Duodenal mucosa (tissue), 2 donors: ENCODE measurements at regions not wholly inside any gene's neighbourhood (a gene's known extent, or its start where the extent isn't known, plus 50 kb on each side); places are given as distances from the start of the nearest gene placed in this dataset.
"Not testable (repeated sequence)": the region's sequence is repeated elsewhere in the genome, so short reads cannot be mapped to it uniquely, and the experiment has no call there.

Experiments
- H3K27ac ChIP-seq: one replicate; pipeline ENCODE4 v1.7.0; 2013; ENCODE audit warnings: low read depth, low read length
- H3K27me3 ChIP-seq, 2 donors: one replicate each; pipeline ENCODE4 v1.7.0; 2013; ENCODE audit warnings: low read length in 2 of 2, control low read depth in 1 of 2; ENCODE audit not compliant: insufficient read depth in 2 of 2, control insufficient read depth in 1 of 2
- H3K36me3 ChIP-seq, 2 donors: one replicate each; pipeline ENCODE4 v1.7.0; 2013; ENCODE audit warnings: low read length in 2 of 2, control low read depth in 1 of 2; ENCODE audit not compliant: insufficient read depth in 2 of 2, control insufficient read depth in 1 of 2
- H3K4me1 ChIP-seq, 2 donors: one replicate each; pipeline ENCODE4 v1.7.0; 2013; ENCODE audit warnings: low read length in 2 of 2, control low read depth in 1 of 2; ENCODE audit not compliant: insufficient read depth in 2 of 2, control insufficient read depth in 1 of 2
- H3K4me3 ChIP-seq, 2 donors: one replicate each; pipeline ENCODE4 v1.7.0; 2013; ENCODE audit warnings: low read length in 2 of 2, low read depth in 1 of 2
- H3K9ac ChIP-seq, 2 donors: one replicate each; pipeline ENCODE4 v1.7.0; 2013; ENCODE audit warnings: low read length in 2 of 2, low read depth in 1 of 2
- H3K9me3 ChIP-seq, 2 donors: one replicate each; pipeline ENCODE4 v1.7.0; 2013; ENCODE audit warnings: low read length in 2 of 2, control low read depth in 1 of 2; ENCODE audit not compliant: control insufficient read depth in 1 of 2

DNA sequence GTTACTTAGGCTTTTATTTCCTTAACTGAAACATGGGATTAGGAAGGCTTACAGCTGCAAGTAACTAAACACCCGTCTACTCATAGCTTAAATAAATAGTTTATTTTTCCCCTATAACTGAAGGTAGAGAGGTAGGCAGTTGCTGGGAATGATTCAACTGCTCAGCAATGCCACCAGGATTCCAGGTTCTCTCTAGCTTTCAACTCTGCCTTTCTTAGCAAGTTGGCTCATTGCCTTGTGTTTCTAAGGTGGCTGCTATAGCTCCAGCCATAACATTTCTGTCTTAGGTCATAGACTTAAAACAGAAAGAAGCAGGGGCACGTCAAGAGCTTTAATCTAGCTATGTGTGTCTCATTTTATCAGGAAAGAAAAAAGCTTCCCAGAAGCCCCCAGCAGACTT lies 103.7 kb upstream of the MDM1 start:
- H3K27me3 ChIP-seq: no peaks in the 10 kb centered on the region
- H3K36me3 ChIP-seq: no peaks in the 10 kb centered on the region
- H3K27ac ChIP-seq: no peak overlapping the region
- H3K9ac ChIP-seq: no peak overlapping the region
- no peak overlapping the region for H3K4me3 ChIP-seq
- H3K4me1 ChIP-seq: peaks cover 0 to 7% of the 10 kb centered on the region in 2 donors
- H3K9me3 ChIP-seq: peaks cover 0 to 7% of the 10 kb centered on the region in 2 donors

DNA sequence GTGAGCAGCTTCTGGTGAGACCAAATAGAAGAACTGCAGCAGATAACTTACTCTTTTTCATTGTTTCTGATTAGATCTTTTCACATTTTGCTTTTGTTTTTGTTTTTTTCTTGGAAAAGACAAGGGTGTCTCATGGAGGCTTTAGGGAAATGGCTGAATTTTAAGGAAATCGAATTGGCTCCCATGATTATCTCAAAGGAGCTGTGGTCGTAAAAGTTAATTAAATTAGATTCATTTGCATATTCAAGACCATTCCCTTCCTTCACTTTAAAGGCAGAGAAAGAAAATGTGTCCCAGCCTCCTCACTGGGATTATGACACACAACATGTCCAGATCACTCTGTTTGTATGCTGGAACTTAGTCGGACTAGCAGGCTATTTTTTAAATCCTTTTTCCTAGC lies 106.4 kb upstream of the MDM1 start:
- no peak overlapping the region for H3K4me3 ChIP-seq
- no peaks in the 10 kb centered on the region for H3K36me3 ChIP-seq
- no peak overlapping the region for H3K27ac ChIP-seq

GRCh38 chr12:68439368-68440045 lies 107.3 kb upstream of the MDM1 start:
- no peaks in the 10 kb centered on the region for H3K36me3 ChIP-seq
- no peak overlapping the region for H3K9ac ChIP-seq
- H3K4me3 ChIP-seq: no peak overlapping the region
- peaks cover 0 to 5% of the 10 kb centered on the region in 2 donors for H3K4me1 ChIP-seq
- H3K27ac ChIP-seq: no peak overlapping the region
- peaks cover 0 to 7% of the 10 kb centered on the region in 2 donors for H3K9me3 ChIP-seq
- H3K27me3 ChIP-seq: no peaks in the 10 kb centered on the region

More for the DNA sequence above, 106.4 kb upstream of the MDM1 start:
- peaks cover 0 to 7% of the 10 kb centered on the region in 2 donors for H3K9me3 ChIP-seq
- H3K4me1 ChIP-seq: peaks cover 0 to 5% of the 10 kb centered on the region in 2 donors
- H3K27me3 ChIP-seq: no peaks in the 10 kb centered on the region
- H3K9ac ChIP-seq: no peak overlapping the region

GRCh38 chr12:68440068-68440581 lies 108.0 kb upstream of the MDM1 start:
- Histone ChIP-seq H3K9me3 (peaks cover 0 to 5% of the 10 kb centered on the region in 2 donors), H3K27ac (no peak overlapping the region), H3K9ac (no peak overlapping the region), H3K4me1 (peaks cover 0 to 5% of the 10 kb centered on the region in 2 donors), H3K27me3 (no peaks in the 10 kb centered on the region), H3K4me3 (no peak overlapping the region), H3K36me3 (no peaks in the 10 kb centered on the region)

GRCh38 chr12:68441167-68441566 lies 109.0 kb upstream of the MDM1 start:
- Histone ChIP-seq H3K9ac (no peak overlapping the region), H3K9me3 (no peaks in the 10 kb centered on the region)

GRCh38 chr12:68442353-68442972 lies 110.3 kb upstream of the MDM1 start:
- not testable (repeated sequence) for H3K4me3 ChIP-seq, H3K9me3 ChIP-seq, H3K27me3 ChIP-seq, H3K9ac ChIP-seq, H3K36me3 ChIP-seq, H3K27ac ChIP-seq
- H3K4me1 ChIP-seq: peaks cover 0 to 11% of the 10 kb centered on the region in 2 donors

More at GRCh38 chr12:68441167-68441566, 109.0 kb upstream of the MDM1 start:
- peaks cover 0 to 5% of the 10 kb centered on the region in 2 donors for H3K4me1 ChIP-seq
- H3K27me3 ChIP-seq: no peaks in the 10 kb centered on the region
- no peaks in the 10 kb centered on the region for H3K36me3 ChIP-seq
- no peak overlapping the region for H3K4me3 ChIP-seq
- H3K27ac ChIP-seq: no peak overlapping the region

GRCh38 chr12:68443695-68444094 lies 111.5 kb upstream of the MDM1 start:
- H3K27ac ChIP-seq, H3K4me3 ChIP-seq, H3K27me3 ChIP-seq, H3K9me3 ChIP-seq, H3K36me3 ChIP-seq, H3K9ac ChIP-seq: not testable (repeated sequence)
- peaks cover 0 to 11% of the 10 kb centered on the region in 2 donors for H3K4me1 ChIP-seq

- no peaks in the 10 kb centered on the region for H3K36me3 ChIP-seq
- H3K27ac ChIP-seq: no peak overlapping the region
- H3K4me1 ChIP-seq: peaks cover 4 to 15% of the 10 kb centered on the region in 2 donors
- no peak overlapping the region for H3K4me3 ChIP-seq
- H3K27me3 ChIP-seq: no peaks in the 10 kb centered on the region
- no peak overlapping the region for H3K9ac ChIP-seq
- H3K9me3 ChIP-seq: no peaks in the 10 kb centered on the region
These were observed 113.7 kb upstream of the MDM1 start for GRCh38 chr12:68445824-68446223.

GRCh38 chr12:68446384-68446783 lies 114.2 kb upstream of the MDM1 start:
- H3K27me3 ChIP-seq: no peaks in the 10 kb centered on the region
- no peak overlapping the region for H3K9ac ChIP-seq
- peaks cover 6 to 17% of the 10 kb centered on the region in 2 donors for H3K4me1 ChIP-seq
- no peak overlapping the region for H3K4me3 ChIP-seq
- no peaks in the 10 kb centered on the region for H3K36me3 ChIP-seq
- H3K27ac ChIP-seq: no peak overlapping the region
- H3K9me3 ChIP-seq: no peaks in the 10 kb centered on the region

DNA sequence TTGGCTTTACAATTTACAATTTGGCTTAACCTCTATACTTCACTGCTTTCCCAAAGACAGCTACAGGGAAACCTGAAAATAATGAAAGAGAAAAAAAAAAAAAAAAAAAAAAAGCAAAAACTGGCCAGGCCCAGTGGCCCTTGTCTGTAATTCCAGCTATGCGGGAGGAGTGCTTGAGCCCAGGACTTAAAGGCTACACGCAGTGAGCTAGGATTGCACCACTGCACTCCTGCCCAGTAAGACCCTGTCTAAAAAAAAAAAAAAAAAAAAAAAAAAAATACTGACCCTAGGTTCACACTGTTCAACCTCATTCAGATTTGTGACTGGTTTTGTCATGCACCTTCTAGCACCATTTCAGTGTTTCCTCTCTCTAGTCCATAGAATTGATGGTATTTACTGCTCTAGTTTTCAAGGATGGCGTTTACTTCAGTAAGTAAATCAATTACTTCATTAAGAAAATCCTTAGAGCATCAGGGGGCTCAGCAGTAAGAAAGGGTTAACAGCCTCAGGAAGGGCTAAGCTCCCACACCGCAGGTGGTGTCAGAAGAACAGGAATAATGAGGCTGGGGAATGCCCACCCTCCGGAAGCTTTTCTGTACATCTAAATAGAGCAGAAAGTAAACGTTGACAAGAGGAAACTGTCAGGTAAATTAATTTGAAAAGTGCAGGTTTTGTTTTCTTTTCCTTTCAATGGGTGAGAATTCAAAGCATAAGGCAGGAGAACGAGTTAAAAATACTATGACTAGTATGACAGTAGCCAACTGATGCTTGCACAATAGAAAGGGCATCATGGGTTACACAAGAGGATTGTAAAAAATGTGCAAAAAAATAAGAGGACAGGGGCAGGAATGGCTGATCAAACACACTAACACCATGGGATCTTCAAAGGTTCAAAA lies 115.0 kb upstream of the MDM1 start:
- Histone ChIP-seq H3K4me1 (peaks cover 10 to 21% of the 10 kb centered on the region in 2 donors), H3K36me3 (no peaks in the 10 kb centered on the region), H3K27ac (no peak overlapping the region), H3K4me3 (no peak overlapping the region), H3K27me3 (no peaks in the 10 kb centered on the region), H3K9me3 (no peaks in the 10 kb centered on the region), H3K9ac (no peak overlapping the region)
